DOHH2 (cell line): ENCODE measurements at regions not wholly inside any gene's neighbourhood (a gene's known extent, or its start where the extent isn't known, plus 50 kb on each side); places are given as distances from the start of the nearest gene placed in this dataset.

Experiments used
- EZH2phosphoT487 ChIP-seq: fragments of 200-600 bp; sonication (generic); IDR thresholded peaks from 2 replicates; pipeline ENCODE4 v1.6.1; 2017; ENCODE audit warnings: borderline replicate concordance, mild to moderate bottlenecking, antibody characterized with exemption, low read length, moderate library complexity, mixed read lengths
- TF ChIP-seq, protein P1 (sequence below): fragments of 200-600 bp; sonication (generic); IDR thresholded peaks from one replicate; pipeline ENCODE4 v1.5.1; 2014; ENCODE audit warnings: antibody characterized with exemption, mild to moderate bottlenecking, low read depth, low read length; ENCODE audit not compliant: poor library complexity, severe bottlenecking

DNA sequence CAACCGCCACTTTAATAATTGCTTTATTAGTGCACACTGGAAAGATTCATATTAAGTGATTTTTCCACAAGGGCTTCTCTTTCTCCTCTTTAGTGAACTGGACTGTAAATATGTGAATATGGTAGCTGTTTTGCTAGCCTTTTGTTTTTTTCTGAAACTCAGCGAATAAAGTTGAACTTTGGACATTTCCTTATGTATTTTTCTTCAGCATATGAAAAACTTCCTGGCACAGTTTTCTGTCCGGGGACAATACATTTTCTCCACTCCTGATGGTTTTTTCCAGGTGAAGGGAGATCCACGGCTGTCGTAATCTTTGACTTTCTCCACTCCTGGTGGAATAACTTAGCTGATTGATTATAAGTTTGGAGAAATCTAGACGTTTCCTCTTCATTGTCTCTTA, 457.4 kb upstream of the FAT1 start:
- TF ChIP-seq EZH2phosphoT487: no peak
- TF ChIP-seq, protein P1, sequence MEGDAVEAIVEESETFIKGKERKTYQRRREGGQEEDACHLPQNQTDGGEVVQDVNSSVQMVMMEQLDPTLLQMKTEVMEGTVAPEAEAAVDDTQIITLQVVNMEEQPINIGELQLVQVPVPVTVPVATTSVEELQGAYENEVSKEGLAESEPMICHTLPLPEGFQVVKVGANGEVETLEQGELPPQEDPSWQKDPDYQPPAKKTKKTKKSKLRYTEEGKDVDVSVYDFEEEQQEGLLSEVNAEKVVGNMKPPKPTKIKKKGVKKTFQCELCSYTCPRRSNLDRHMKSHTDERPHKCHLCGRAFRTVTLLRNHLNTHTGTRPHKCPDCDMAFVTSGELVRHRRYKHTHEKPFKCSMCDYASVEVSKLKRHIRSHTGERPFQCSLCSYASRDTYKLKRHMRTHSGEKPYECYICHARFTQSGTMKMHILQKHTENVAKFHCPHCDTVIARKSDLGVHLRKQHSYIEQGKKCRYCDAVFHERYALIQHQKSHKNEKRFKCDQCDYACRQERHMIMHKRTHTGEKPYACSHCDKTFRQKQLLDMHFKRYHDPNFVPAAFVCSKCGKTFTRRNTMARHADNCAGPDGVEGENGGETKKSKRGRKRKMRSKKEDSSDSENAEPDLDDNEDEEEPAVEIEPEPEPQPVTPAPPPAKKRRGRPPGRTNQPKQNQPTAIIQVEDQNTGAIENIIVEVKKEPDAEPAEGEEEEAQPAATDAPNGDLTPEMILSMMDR: no peak
